ENCODE measurements at regions not wholly inside any gene's neighbourhood (a gene's known extent, or its start where the extent isn't known, plus 50 kb on each side); places are given as distances from the start of the nearest gene placed in this dataset.

GRCh38 chr14:44778604-44779003 lies 183.1 kb downstream of the KLHL28 start:
- BruUV-seq (replicated peaks): no TSS peak
- H3K27me3 ChIP-seq (ENCODE audit: control insufficient read depth, insufficient read depth, low read length): no peaks in the 10 kb centered on the region
- no peak overlapping the region for H3K27ac ChIP-seq (ENCODE audit: insufficient read depth, low read length)
- no CpG with 5 or more reads among the region's 2 CpGs for WGBS, 2 experiments (ENCODE audit: extremely low coverage in 2 of 2, insufficient read length in 1 of 2)
- no peaks in the 10 kb centered on the region for H3K36me3 ChIP-seq (ENCODE audit: control insufficient read depth, insufficient read depth, low read length)
- no peaks in the 10 kb centered on the region for H3K9me3 ChIP-seq (ENCODE audit: control insufficient read depth, insufficient read depth, low read length)
- no peaks in the 10 kb centered on the region; the same call in 1 of the 2 replicates for H3K4me1 ChIP-seq (ENCODE audit: control insufficient read depth, insufficient read depth, low read length)
- no peak for TF ChIP-seq CHD1 (IDR thresholded peaks at IDR 0.05; ENCODE audit: low read depth, low read length)
- TF ChIP-seq BHLHE40 (IDR thresholded peaks at IDR 0.05; ENCODE audit: low read depth, low read length): no peak
- no peak for TF ChIP-seq FOS (IDR thresholded peaks at IDR 0.05; ENCODE audit: low read depth, low read length)
- no peak for TF ChIP-seq RCOR1 (IDR thresholded peaks at IDR 0.05; ENCODE audit: insufficient replicate concordance, low read length)
- H2AK5ac ChIP-seq (ENCODE audit: low read depth, low read length): no peak overlapping the region
- ATAC-seq (ENCODE audit: low read depth): peak; percentile 98
- ChIA-PET CTCF (no interaction called here), POLR2A (ENCODE audit: unreplicated experiment) (interaction anchor here (0.6 kb wide), 1 partner anchor 1109 kb away, joined by 3 read pairs; no protein-coding TSS in a partner anchor)
- H3K4ac ChIP-seq (ENCODE audit: low read depth, low read length): no peak overlapping the region
- no peak overlapping the region for H3K56ac ChIP-seq (ENCODE audit: extremely low read depth, insufficient read depth, low read length)
- H3K79me1 ChIP-seq (ENCODE audit: low read depth in 1 of 2, low read length in 2 of 2): no peaks in the 10 kb centered on the region
- H2BK120ac ChIP-seq (ENCODE audit: low read depth, low read length): no peak overlapping the region
- H4K91ac ChIP-seq (ENCODE audit: insufficient read depth, low read depth, low read length): no peak overlapping the region
- DNase-seq: peak; percentile 90
- no peaks in the 10 kb centered on the region for H4K20me1 ChIP-seq (ENCODE audit: insufficient read depth, low read length)
- H3K18ac ChIP-seq (ENCODE audit: low read depth, low read length): no peak overlapping the region
- H2BK15ac ChIP-seq (ENCODE audit: low read depth, low read length): no peak overlapping the region
- no peak overlapping the region for H2BK5ac ChIP-seq (ENCODE audit: low read depth, low read length, poor library complexity, severe bottlenecking)
- intact Hi-C loops (cut with micrococcal nuclease): no loop called here
- no peaks in the 10 kb centered on the region for H3K9me1 ChIP-seq (ENCODE audit: insufficient read depth, low read length)
- H3K4me3 ChIP-seq (ENCODE audit: insufficient read depth, low read depth, low read length): no peak overlapping the region
- no peak overlapping the region for H2BK20ac ChIP-seq (ENCODE audit: low read depth, low read length)
- no peak overlapping the region for H3K9ac ChIP-seq (ENCODE audit: low read depth, low read length)
- in situ Hi-C loops (cut with MboI; ENCODE audit: low sequenced_read_pairs): no loop called here
- no peak overlapping the region for H2AFZ ChIP-seq (replicated peaks; ENCODE audit: low read length, poor library complexity)
- no peak overlapping the region for H2AK9ac ChIP-seq (replicated peaks; ENCODE audit: low read depth, low read length, poor library complexity)
- H3K4me2 ChIP-seq (ENCODE audit: low read depth, low read length): 0 out of 2 replicates have a peak overlapping the region, but pooled peaks have one; percentile 49
- H4K8ac ChIP-seq (ENCODE audit: low read depth in 2 of 2, low read length in 2 of 2): no peak overlapping the region
- no peak overlapping the region for H3K14ac ChIP-seq (replicated peaks; ENCODE audit: low read depth, low read length)
- no peak overlapping the region for H3K23ac ChIP-seq (ENCODE audit: low read depth, low read length)
- no peak overlapping the region for H4K5ac ChIP-seq (ENCODE audit: low read depth, low read length)
- dilution Hi-C loops (cut with HindIII; ENCODE audit: low sequenced_read_pairs, unreplicated experiment): no loop called here

All from IMR-90 (cell line).